Activated CD8-positive, alpha-beta memory T cell treated with anti-CD3 and anti-CD28 coated beads for 36 hours (primary cell): ENCODE measurements at regions not wholly inside any gene's neighbourhood (a gene's known extent, or its start where the extent isn't known, plus 50 kb on each side); places are given as distances from the start of the nearest gene placed in this dataset.
"Not testable (repeated sequence)": the region's sequence is repeated elsewhere in the genome, so short reads cannot be mapped to it uniquely, and the experiment has no call there.

Experiments
- CTCF ChIA-PET: fragments of 350-600 bp; sonication (Branson Sonifier 250); formaldehyde crosslinking; loops from one replicate; lab custom pipeline; 2021; ENCODE audit warnings: antibody characterized with exemption; lab: Charles Lee
- POLR2A ChIA-PET: fragments of 350-600 bp; sonication (Branson Sonifier 250); formaldehyde crosslinking; loops from one replicate; lab custom pipeline; 2021; ENCODE audit warnings: antibody characterized with exemption; lab: Charles Lee

- CTCF ChIA-PET = interaction anchor here (1.4 kb wide), 1 partner anchor 675 kb away, joined by 3 read pairs; no protein-coding TSS in a partner anchor
- POLR2A ChIA-PET = no interaction called here
Measured at GRCh38 chr15:81940467-81941451, 105.1 kb downstream of the MEX3B start.

GRCh38 chr15:81939604-81940440, 106.0 kb downstream of the MEX3B start:
- ChIA-PET CTCF (interaction anchor here (1.4 kb wide), 1 partner anchor 674 kb away, joined by 3 read pairs; no protein-coding TSS in a partner anchor), POLR2A (no interaction called here)

GRCh38 chr15:81937189-81937588, 108.6 kb downstream of the MEX3B start:
- CTCF ChIA-PET = no interaction called here
- POLR2A ChIA-PET = no interaction called here

GRCh38 chr15:81930582-81931369, 115.0 kb downstream of the MEX3B start:
- POLR2A ChIA-PET = no interaction called here
- CTCF ChIA-PET = no interaction called here

- ChIA-PET POLR2A (no interaction called here), CTCF (no interaction called here)
Measured at GRCh38 chr15:81929557-81929956, 116.3 kb downstream of the MEX3B start.

GRCh38 chr15:81926981-81927380, 118.8 kb downstream of the MEX3B start:
- ChIA-PET POLR2A (no interaction called here), CTCF (no interaction called here)

- POLR2A ChIA-PET = no interaction called here
Measured at GRCh38 chr15:81924729-81925128, 121.1 kb downstream of the MEX3B start.

GRCh38 chr15:81923561-81924350, 122.1 kb downstream of the MEX3B start:
- ChIA-PET CTCF (no interaction called here), POLR2A (no interaction called here)

More at GRCh38 chr15:81924729-81925128, 121.1 kb downstream of the MEX3B start:
- CTCF ChIA-PET = no interaction called here

GRCh38 chr15:81922143-81922542, 123.7 kb downstream of the MEX3B start:
- ChIA-PET CTCF (no interaction called here), POLR2A (no interaction called here)

GRCh38 chr15:81921163-81921562, 124.7 kb downstream of the MEX3B start:
- POLR2A ChIA-PET = no interaction called here

GRCh38 chr15:81918767-81919166, 127.1 kb downstream of the MEX3B start:
- POLR2A ChIA-PET, CTCF ChIA-PET: not testable (repeated sequence)

More at GRCh38 chr15:81921163-81921562, 124.7 kb downstream of the MEX3B start:
- CTCF ChIA-PET = no interaction called here

GRCh38 chr15:81916451-81916850, 129.4 kb downstream of the MEX3B start:
- POLR2A ChIA-PET = no interaction called here
- CTCF ChIA-PET = no interaction called here

GRCh38 chr15:81915990-81916389, 129.8 kb downstream of the MEX3B start:
- ChIA-PET CTCF (no interaction called here), POLR2A (no interaction called here)

GRCh38 chr15:81914734-81915256, 131.0 kb downstream of the MEX3B start:
- ChIA-PET POLR2A (no interaction called here), CTCF (no interaction called here)

GRCh38 chr15:81914333-81914732, 131.5 kb downstream of the MEX3B start:
- ChIA-PET CTCF (no interaction called here), POLR2A (no interaction called here)

- ChIA-PET CTCF (no interaction called here), POLR2A (no interaction called here)
Measured at GRCh38 chr15:81911022-81911971, 134.5 kb downstream of the MEX3B start.

- ChIA-PET CTCF (no interaction called here), POLR2A (no interaction called here)
Measured at GRCh38 chr15:81910355-81911021, 135.3 kb downstream of the MEX3B start.
